NCI-H748 (cell line): ENCODE measurements at regions not wholly inside any gene's neighbourhood (a gene's known extent, or its start where the extent isn't known, plus 50 kb on each side); places are given as distances from the start of the nearest gene placed in this dataset.

Source experiments
- DNase-seq: peaks from one replicate; lab custom pipeline; 2025; ENCODE audit not compliant: unreplicated experiment; lab: John Stamatoyannopoulos, UW

DNA sequence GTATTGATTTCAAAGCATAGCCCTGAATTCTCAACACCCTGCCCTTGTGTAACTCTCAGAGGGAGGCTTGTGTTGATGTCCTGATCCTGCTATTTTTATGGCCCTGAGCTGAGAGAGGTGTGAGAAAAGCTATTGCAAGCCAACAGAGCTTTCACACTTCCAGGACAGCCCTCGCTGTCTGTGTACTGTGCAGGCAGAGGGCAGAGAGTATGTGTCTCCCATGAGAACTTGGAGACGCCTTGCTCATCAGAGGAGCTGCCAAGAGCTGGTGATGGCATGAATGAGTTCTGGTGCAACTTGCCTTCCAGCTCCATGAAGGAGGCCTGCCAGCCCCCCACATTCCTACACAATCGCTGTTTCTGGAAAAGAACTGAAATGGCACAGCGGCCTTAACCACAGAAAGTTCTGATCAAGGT lies 144.1 kb upstream of the AJAP1 start:
- no peak for DNase-seq

GRCh38 chr1:4511374-4511773 lies 143.0 kb upstream of the AJAP1 start:
- DNase-seq: no peak

DNA sequence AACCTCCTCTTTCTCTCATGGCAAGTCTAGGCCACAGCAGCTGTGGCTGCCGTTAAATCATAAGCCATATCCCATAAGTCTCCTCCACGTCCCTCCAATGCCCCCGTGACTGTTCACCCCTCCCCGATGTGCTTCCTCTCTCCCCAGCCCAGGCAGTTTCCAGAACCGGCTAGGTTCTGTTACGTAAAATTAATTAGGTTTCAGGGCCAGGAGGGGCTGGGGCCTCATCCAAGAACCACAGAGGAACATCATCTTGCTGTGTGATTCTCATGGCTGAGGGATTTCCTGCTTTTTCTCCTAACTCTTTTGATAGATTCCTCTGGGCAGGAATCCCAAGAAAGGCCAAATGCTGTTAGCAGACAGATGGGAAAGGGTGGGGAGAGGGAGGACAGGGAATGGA lies 141.8 kb upstream of the AJAP1 start:
- no peak for DNase-seq

- no peak for DNase-seq
These were observed 140.7 kb upstream of the AJAP1 start for GRCh38 chr1:4513685-4514084.

DNA sequence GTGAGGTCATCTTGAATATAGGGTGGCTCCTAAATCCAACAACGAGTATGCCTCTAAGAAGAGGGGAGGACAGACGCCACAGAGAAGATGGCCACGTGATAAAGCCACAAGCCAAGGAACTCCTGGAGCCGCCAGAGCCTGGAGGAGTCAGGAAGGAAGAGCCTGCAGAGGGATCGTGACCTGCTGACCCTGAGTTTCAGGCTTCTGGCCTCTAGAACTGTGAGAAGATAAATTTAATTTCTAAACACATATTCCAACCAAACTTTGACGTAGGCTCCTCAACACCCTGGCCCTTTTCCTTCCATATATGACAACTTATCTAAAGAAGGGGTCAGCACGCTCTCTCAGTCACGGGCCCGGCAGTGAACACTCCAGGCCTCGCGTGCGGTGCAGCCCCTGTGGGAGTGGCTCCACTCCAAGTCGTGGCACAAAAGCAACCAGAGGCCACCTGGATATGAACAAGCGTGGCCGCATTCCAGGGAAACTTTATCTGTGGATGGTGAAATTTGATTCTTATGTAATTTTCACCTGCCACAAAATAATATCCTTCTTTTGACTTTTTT lies 138.6 kb upstream of the AJAP1 start:
- no peak for DNase-seq

DNA sequence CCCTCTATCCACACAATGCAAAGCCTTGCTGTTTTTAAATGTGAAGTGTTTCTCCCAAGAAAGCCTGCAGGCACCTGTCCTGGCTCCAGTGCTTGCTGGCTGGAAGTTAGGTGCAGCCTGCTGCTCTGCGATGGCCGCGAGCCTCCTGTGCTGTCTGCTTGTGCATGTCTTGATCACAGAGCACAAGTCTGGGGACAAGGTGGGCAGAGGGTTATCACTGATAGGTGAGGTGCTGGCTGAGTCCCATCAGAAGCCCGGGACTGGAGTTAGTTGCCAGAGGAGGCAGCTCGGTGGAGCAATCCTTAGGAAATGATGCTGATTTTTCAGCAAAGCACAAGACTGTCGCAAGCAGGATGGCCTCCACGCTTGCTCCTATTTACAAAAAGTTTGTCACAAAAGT lies 137.8 kb upstream of the AJAP1 start:
- DNase-seq: no peak

- no peak for DNase-seq
These were observed 137.0 kb upstream of the AJAP1 start for GRCh38 chr1:4517186-4517954.

DNA sequence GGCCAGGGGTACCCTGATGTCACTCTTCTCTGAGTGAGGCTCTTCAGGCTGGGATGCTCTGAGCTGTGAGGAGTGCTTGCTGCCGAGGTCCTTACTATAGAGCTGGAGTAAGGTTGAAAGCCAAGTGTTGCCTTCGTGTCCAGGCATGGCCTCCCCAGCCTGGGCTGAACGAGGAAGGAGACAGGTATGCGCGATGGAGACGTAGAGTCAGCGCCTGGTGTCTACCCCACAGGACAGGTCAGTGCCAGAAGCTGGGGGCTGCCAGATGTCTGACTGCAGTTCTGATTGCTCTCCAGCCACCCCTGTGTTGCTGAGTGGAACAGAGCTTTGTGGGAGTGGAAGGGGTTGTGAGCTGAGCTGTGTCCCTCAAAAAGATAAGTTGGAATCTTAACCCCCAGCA lies 135.8 kb upstream of the AJAP1 start:
- DNase-seq: no peak

DNA sequence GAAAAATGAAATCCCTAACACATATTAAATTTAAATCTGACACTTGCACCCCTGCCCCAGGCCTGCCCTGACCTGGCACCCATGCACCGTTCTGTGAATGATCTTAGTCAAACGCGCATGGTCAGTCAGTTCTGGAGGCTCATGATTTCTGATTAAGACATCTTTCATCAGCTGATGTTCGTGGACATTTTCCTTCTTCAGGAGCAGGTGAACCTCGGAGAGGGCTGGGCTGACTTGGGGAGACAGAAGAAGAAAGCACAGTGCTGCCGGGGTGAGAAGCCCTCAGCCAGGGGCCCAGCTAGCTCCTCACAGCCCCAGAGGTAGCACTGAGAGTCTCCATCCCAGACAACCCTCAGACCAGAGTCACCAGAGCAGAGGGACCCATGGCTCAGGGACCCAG lies 134.5 kb upstream of the AJAP1 start:
- no peak for DNase-seq

- no peak for DNase-seq
These were observed 130.9 kb upstream of the AJAP1 start for GRCh38 chr1:4523551-4523950.

- DNase-seq: no peak
These were observed 127.7 kb upstream of the AJAP1 start for GRCh38 chr1:4526747-4527146.

DNA sequence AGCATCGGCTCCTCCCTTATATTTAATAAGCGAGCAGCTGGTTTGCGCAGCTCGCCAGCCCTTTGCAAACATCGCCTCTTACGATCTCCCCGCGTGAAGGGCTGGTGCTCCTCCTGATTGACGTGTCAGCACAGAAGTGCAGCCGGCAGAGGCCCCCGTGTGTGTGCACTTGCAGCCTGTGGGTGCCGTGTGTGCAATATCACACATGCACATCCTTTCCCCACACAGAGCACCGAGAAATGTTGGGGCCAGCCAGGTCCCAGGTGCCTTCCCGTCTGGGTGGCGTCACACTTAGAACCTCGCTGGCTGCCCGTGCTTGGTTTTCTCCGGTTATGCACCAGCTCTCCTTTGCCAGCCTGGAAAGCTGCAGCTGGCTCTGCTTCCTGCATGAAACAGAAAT lies 126.6 kb upstream of the AJAP1 start:
- DNase-seq: peak; percentile 81

DNA sequence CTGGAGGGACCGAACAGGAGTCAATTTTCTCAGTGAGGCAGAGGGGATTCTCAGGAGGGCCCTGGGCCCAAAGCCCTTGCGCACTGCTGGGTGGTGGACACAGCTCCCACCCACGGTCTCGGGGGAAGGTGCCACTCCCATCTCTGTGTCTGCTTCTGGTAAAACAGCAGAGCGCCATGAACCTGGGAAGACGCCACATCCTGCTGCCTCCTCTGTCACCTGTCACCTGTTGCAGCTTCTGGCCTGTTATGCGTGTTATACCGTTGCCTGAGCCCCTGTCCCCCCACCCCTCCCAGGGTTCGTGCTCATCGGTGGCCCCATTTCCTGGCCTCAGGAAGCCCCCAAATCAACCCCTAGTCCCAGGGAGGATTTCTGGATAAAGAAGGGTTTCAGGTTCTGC lies 125.8 kb upstream of the AJAP1 start:
- DNase-seq: no peak

- peak; percentile 41 for DNase-seq
These were observed 124.8 kb upstream of the AJAP1 start for GRCh38 chr1:4529446-4530165.

DNA sequence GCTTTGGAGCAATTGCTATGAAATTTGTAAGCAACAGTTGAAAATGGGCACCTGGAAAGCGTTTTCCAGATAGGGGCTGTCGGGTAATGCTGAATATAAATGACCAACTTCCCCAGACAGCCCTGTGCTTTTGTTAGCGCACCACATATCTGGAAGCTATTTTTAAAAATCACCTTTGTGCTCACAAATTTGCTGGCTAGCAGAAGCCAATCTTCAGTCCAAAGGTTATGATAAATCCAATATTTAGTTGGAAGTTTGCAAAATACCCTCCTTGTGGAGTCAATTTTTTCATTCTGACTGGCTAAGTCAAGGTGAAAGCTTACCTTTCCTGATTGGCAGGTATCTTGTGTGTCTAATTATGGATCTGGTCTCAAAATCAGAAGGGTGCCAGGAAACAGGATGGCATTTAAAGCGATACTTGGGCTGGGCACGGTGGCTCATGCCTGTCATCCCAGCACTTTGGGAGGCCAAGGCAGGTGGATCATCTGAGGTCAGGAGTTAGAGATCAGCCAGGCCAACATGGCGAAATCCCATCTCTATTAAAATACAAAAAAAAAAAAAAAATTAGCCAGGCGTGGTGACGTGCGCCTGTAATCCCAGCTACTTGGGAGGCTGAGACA lies 124.1 kb upstream of the AJAP1 start:
- DNase-seq: no peak

- no peak for DNase-seq
These were observed 122.6 kb upstream of the AJAP1 start for GRCh38 chr1:4531842-4532241.

- no peak for DNase-seq
These were observed 121.8 kb upstream of the AJAP1 start for GRCh38 chr1:4532656-4533055.

- DNase-seq: no peak
These were observed 107.5 kb upstream of the AJAP1 start for GRCh38 chr1:4546911-4547310.

- no peak for DNase-seq
These were observed 104.5 kb upstream of the AJAP1 start for GRCh38 chr1:4549930-4550329.

DNA sequence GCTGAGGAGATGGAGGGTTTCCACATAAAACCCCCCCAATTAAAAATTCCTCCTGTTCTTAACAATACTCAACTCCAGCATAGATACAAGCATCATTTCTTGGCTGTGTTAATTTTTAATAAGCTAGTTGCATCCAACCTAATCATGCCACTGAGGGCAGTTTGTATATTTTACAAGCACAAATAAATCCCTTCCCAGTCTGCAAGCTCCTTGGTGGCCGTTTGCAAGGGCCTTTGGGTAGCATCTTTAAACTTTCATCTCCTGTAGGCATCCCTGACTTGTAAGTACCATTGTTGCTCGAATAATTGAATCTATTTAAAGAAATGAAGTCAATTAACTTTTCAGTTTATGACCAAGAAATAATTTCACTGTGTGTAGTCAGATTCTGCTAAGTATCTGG lies 103.5 kb upstream of the AJAP1 start:
- DNase-seq: no peak

GRCh38 chr1:4551706-4552105 lies 102.7 kb upstream of the AJAP1 start:
- no peak for DNase-seq

DNA sequence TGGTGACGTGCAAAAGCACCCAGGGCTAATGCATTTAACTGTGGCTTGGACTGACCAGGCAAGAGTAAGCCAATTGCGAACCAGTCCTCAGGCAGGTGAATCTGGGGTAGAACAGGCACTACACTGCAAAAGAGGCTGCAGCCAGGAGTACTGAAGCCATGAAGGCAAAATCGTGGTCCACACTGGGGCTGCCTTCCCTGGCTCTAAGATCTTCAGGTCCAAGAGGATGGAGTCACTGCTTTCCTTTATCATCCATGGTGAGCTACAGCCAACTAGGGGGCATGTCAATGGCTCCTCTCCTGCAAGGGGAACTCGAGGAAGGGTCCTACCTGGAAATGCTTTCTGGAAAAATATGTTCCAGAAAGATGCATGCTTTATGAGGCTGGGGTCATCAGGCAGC lies 100.6 kb upstream of the AJAP1 start:
- DNase-seq: no peak
